KOPT-K1 (cell line): ENCODE measurements at regions not wholly inside any gene's neighbourhood (a gene's known extent, or its start where the extent isn't known, plus 50 kb on each side); places are given as distances from the start of the nearest gene placed in this dataset.
"Not testable (repeated sequence)": the region's sequence is repeated elsewhere in the genome, so short reads cannot be mapped to it uniquely, and the experiment has no call there.

Source experiments
- H3K27ac ChIP-seq: fragments of 200-600 bp; sonication (generic); 2 replicates; pipeline ENCODE4 v1.5.1; 2016; ENCODE audit warnings: antibody characterized with exemption, mild to moderate bottlenecking, low read depth, low read length; ENCODE audit not compliant: poor library complexity, severe bottlenecking
- H3K36me3 ChIP-seq: fragments of 200-600 bp; sonication (generic); 2 replicates; pipeline ENCODE4 v1.5.1; 2017; ENCODE audit warnings: antibody characterized with exemption, mild to moderate bottlenecking, low read length, moderate library complexity; ENCODE audit not compliant: insufficient read depth
- H3K9me3 ChIP-seq: fragments of 200-600 bp; sonication (generic); 2 replicates; pipeline ENCODE4 v1.5.1; 2017; ENCODE audit warnings: antibody characterized with exemption, low read length, mild to moderate bottlenecking; ENCODE audit not compliant: insufficient read depth, poor library complexity, severe bottlenecking

GRCh38 chr2:87365038-87365437 lies 343.4 kb upstream of the PLGLB1 start:
- H3K27ac ChIP-seq, H3K36me3 ChIP-seq: not testable (repeated sequence)

GRCh38 chr2:87386063-87386560 lies 361.8 kb upstream of the PLGLB2 start:
- H3K27ac ChIP-seq, H3K9me3 ChIP-seq, H3K36me3 ChIP-seq: not testable (repeated sequence)

More at GRCh38 chr2:87365038-87365437, 343.4 kb upstream of the PLGLB1 start:
- not testable (repeated sequence) for H3K9me3 ChIP-seq

- H3K9me3 ChIP-seq, H3K36me3 ChIP-seq, H3K27ac ChIP-seq: not testable (repeated sequence)
Measured at GRCh38 chr2:87395784-87396183, 352.1 kb upstream of the PLGLB2 start.

GRCh38 chr2:87396551-87397265 lies 351.2 kb upstream of the PLGLB2 start:
- H3K9me3 ChIP-seq, H3K36me3 ChIP-seq, H3K27ac ChIP-seq: not testable (repeated sequence)

GRCh38 chr2:87397276-87398065 lies 350.4 kb upstream of the PLGLB2 start:
- H3K9me3 ChIP-seq, H3K27ac ChIP-seq, H3K36me3 ChIP-seq: not testable (repeated sequence)

- H3K9me3 ChIP-seq, H3K27ac ChIP-seq, H3K36me3 ChIP-seq: not testable (repeated sequence)
Measured at GRCh38 chr2:87398567-87399305, 349.2 kb upstream of the PLGLB2 start.

- H3K36me3 ChIP-seq, result no peaks in the 10 kb centered on the region
- H3K9me3 ChIP-seq, result no peaks in the 10 kb centered on the region
- no peak overlapping the region for H3K27ac ChIP-seq
Measured at GRCh38 chr2:87401726-87402345, 346.1 kb upstream of the PLGLB2 start.

GRCh38 chr2:87403893-87404175 lies 344.1 kb upstream of the PLGLB2 start:
- no peaks in the 10 kb centered on the region for H3K9me3 ChIP-seq
- H3K36me3 ChIP-seq, result no peaks in the 10 kb centered on the region
- no peak overlapping the region for H3K27ac ChIP-seq

- H3K9me3 ChIP-seq, H3K27ac ChIP-seq, H3K36me3 ChIP-seq: not testable (repeated sequence)
Measured at GRCh38 chr2:87404411-87405255, 343.3 kb upstream of the PLGLB2 start.

GRCh38 chr2:87405531-87406216 lies 342.2 kb upstream of the PLGLB2 start:
- not testable (repeated sequence) for H3K36me3 ChIP-seq, H3K27ac ChIP-seq, H3K9me3 ChIP-seq

GRCh38 chr2:87406406-87407175 lies 341.3 kb upstream of the PLGLB2 start:
- not testable (repeated sequence) for H3K36me3 ChIP-seq, H3K9me3 ChIP-seq, H3K27ac ChIP-seq

- not testable (repeated sequence) for H3K9me3 ChIP-seq, H3K27ac ChIP-seq, H3K36me3 ChIP-seq
Measured at GRCh38 chr2:87409601-87410000, 338.3 kb upstream of the PLGLB2 start.

GRCh38 chr2:87410371-87410770 lies 337.5 kb upstream of the PLGLB2 start:
- H3K36me3 ChIP-seq, H3K27ac ChIP-seq, H3K9me3 ChIP-seq: not testable (repeated sequence)
